Subcutaneous abdominal adipose tissue (tissue), 5 donors: ENCODE measurements at regions not wholly inside any gene's neighbourhood (a gene's known extent, or its start where the extent isn't known, plus 50 kb on each side); places are given as distances from the start of the nearest gene placed in this dataset.
"Not testable (repeated sequence)": the region's sequence is repeated elsewhere in the genome, so short reads cannot be mapped to it uniquely, and the experiment has no call there.

Experiments
- H3K27ac ChIP-seq: one replicate; pipeline ENCODE4 v1.7.0; 2013; ENCODE audit warnings: low read depth, mild to moderate bottlenecking, inconsistent platforms, low read length, moderate library complexity
- H3K27me3 ChIP-seq, 5 donors: one replicate each; pipeline ENCODE4 v1.7.0; 2013; ENCODE audit warnings: low read length in 5 of 5, inconsistent platforms in 1 of 5; ENCODE audit not compliant: control insufficient read depth in 5 of 5, insufficient read depth in 4 of 5
- H3K36me3 ChIP-seq, 5 donors: one replicate each; pipeline ENCODE4 v1.7.0; 2013; ENCODE audit warnings: low read length in 5 of 5; ENCODE audit not compliant: control insufficient read depth in 5 of 5, insufficient read depth in 5 of 5
- H3K4me1 ChIP-seq, 5 donors: one replicate each; pipeline ENCODE4 v1.7.0; 2013; ENCODE audit warnings: low read length in 5 of 5, mild to moderate bottlenecking in 3 of 5, moderate library complexity in 1 of 5; ENCODE audit not compliant: control insufficient read depth in 5 of 5, insufficient read depth in 5 of 5
- H3K4me3 ChIP-seq, 5 donors: one replicate each; pipeline ENCODE4 v1.7.0; 2013; ENCODE audit warnings: low read length in 5 of 5, low read depth in 1 of 5
- H3K9ac ChIP-seq, 5 donors: one replicate each; pipeline ENCODE4 v1.7.0; 2013; ENCODE audit warnings: low read length in 5 of 5, mild to moderate bottlenecking in 4 of 5, moderate library complexity in 3 of 5
- H3K9me3 ChIP-seq, 5 donors: one replicate each; pipeline ENCODE4 v1.7.0; 2013; ENCODE audit warnings: low read length in 5 of 5; ENCODE audit not compliant: control insufficient read depth in 5 of 5
- donor health status: healthy.
- donor health status: healthy.
- donor health status: healthy.
- donor health status: healthy.
- donor health status: healthy.

- H3K4me1 ChIP-seq, H3K9me3 ChIP-seq, H3K9ac ChIP-seq, H3K36me3 ChIP-seq, H3K4me3 ChIP-seq, H3K27me3 ChIP-seq, H3K27ac ChIP-seq: not testable (repeated sequence)
These were observed 690.1 kb upstream of the EPHA5 start for GRCh38 chr4:66360395-66360794.

GRCh38 chr4:66357316-66357715 is 687.0 kb upstream of the EPHA5 start:
- Histone ChIP-seq H3K27me3 (no peaks in the 10 kb centered on the region), H3K36me3 (no peaks in the 10 kb centered on the region), H3K9me3 (no peaks in the 10 kb centered on the region), H3K4me1 (no peaks in the 10 kb centered on the region), H3K9ac (no peak overlapping the region), H3K27ac (no peak overlapping the region), H3K4me3 (no peak overlapping the region)

GRCh38 chr4:66355328-66355727 is 685.0 kb upstream of the EPHA5 start:
- no peaks in the 10 kb centered on the region for H3K4me1 ChIP-seq
- H3K27ac ChIP-seq: no peak overlapping the region
- H3K4me3 ChIP-seq: no peak overlapping the region
- H3K9ac ChIP-seq: no peak overlapping the region
- H3K36me3 ChIP-seq: no peaks in the 10 kb centered on the region
- no peaks in the 10 kb centered on the region for H3K9me3 ChIP-seq
- no peaks in the 10 kb centered on the region for H3K27me3 ChIP-seq

- H3K27ac ChIP-seq: no peak overlapping the region
- H3K9ac ChIP-seq: no peak overlapping the region
- no peaks in the 10 kb centered on the region for H3K27me3 ChIP-seq
- H3K9me3 ChIP-seq: no peaks in the 10 kb centered on the region
- H3K36me3 ChIP-seq: no peaks in the 10 kb centered on the region
- H3K4me1 ChIP-seq: no peaks in the 10 kb centered on the region
- H3K4me3 ChIP-seq: no peak overlapping the region
These were observed 681.5 kb upstream of the EPHA5 start for GRCh38 chr4:66351761-66352160.

GRCh38 chr4:66340286-66340893 is 670.1 kb upstream of the EPHA5 start:
- Histone ChIP-seq H3K4me3 (no peak overlapping the region), H3K9ac (no peak overlapping the region), H3K4me1 (no peaks in the 10 kb centered on the region), H3K27ac (no peak overlapping the region), H3K27me3 (no peaks in the 10 kb centered on the region), H3K9me3 (no peaks in the 10 kb centered on the region), H3K36me3 (no peaks in the 10 kb centered on the region)

GRCh38 chr4:66339007-66339406 is 668.7 kb upstream of the EPHA5 start:
- H3K4me3 ChIP-seq: no peak overlapping the region
- no peaks in the 10 kb centered on the region for H3K36me3 ChIP-seq
- no peak overlapping the region for H3K27ac ChIP-seq
- no peak overlapping the region for H3K9ac ChIP-seq
- no peaks in the 10 kb centered on the region for H3K9me3 ChIP-seq
- H3K27me3 ChIP-seq: no peaks in the 10 kb centered on the region
- no peaks in the 10 kb centered on the region for H3K4me1 ChIP-seq

- no peaks in the 10 kb centered on the region for H3K36me3 ChIP-seq
- H3K9ac ChIP-seq: no peak overlapping the region
- no peaks in the 10 kb centered on the region for H3K27me3 ChIP-seq
- peaks cover 0 to 2% (median 0%) of the 10 kb centered on the region in 5 donors for H3K9me3 ChIP-seq
- H3K27ac ChIP-seq: no peak overlapping the region
- H3K4me3 ChIP-seq: no peak overlapping the region
- H3K4me1 ChIP-seq: no peaks in the 10 kb centered on the region
These were observed 661.5 kb upstream of the EPHA5 start for GRCh38 chr4:66331761-66332160.

- Histone ChIP-seq H3K9me3 (peaks cover 0 to 3% (median 0%) of the 10 kb centered on the region in 5 donors), H3K27me3 (no peaks in the 10 kb centered on the region), H3K9ac (no peak overlapping the region), H3K36me3 (no peaks in the 10 kb centered on the region), H3K4me1 (no peaks in the 10 kb centered on the region), H3K27ac (no peak overlapping the region), H3K4me3 (no peak overlapping the region)
These were observed 659.8 kb upstream of the EPHA5 start for GRCh38 chr4:66330125-66330524.

- no peaks in the 10 kb centered on the region for H3K4me1 ChIP-seq
- no peaks in the 10 kb centered on the region for H3K36me3 ChIP-seq
- peaks cover 0 to 3% (median 0%) of the 10 kb centered on the region in 5 donors for H3K9me3 ChIP-seq
- H3K27me3 ChIP-seq: no peaks in the 10 kb centered on the region
- H3K27ac ChIP-seq: no peak overlapping the region
- H3K4me3 ChIP-seq: no peak overlapping the region
- H3K9ac ChIP-seq: no peak overlapping the region
These were observed 658.7 kb upstream of the EPHA5 start for GRCh38 chr4:66328803-66329574.

GRCh38 chr4:66307641-66308438 is 637.6 kb upstream of the EPHA5 start:
- no peak overlapping the region for H3K27ac ChIP-seq
- no peaks in the 10 kb centered on the region for H3K27me3 ChIP-seq
- H3K36me3 ChIP-seq: no peaks in the 10 kb centered on the region
- H3K9ac ChIP-seq: no peak overlapping the region
- H3K4me3 ChIP-seq: no peak overlapping the region
- peaks cover 0 to 7% (median 0%) of the 10 kb centered on the region in 5 donors for H3K9me3 ChIP-seq
- H3K4me1 ChIP-seq: no peaks in the 10 kb centered on the region
